ENCODE measurements at regions not wholly inside any gene's neighbourhood (a gene's known extent, or its start where the extent isn't known, plus 50 kb on each side); places are given as distances from the start of the nearest gene placed in this dataset.

GRCh38 chr2:8169443-8169842 lies 512.4 kb upstream of the ID2 start:
- TF ChIP-seq CTCF (IDR thresholded peaks at IDR 0.05) (no peak), POLR2A (IDR thresholded peaks at IDR 0.05) (no peak)
